GM18520 (cell line): ENCODE measurements at regions not wholly inside any gene's neighbourhood (a gene's known extent, or its start where the extent isn't known, plus 50 kb on each side); places are given as distances from the start of the nearest gene placed in this dataset.
"Not testable (repeated sequence)": the region's sequence is repeated elsewhere in the genome, so short reads cannot be mapped to it uniquely, and the experiment has no call there.

Source experiments
- ATAC-seq: cut with Tn5 transposase; IDR thresholded peaks from one replicate; pipeline ENCODE4 v1.9.1; 2021; ENCODE audit not compliant: unreplicated experiment

GRCh38 chr5:116945613-116946382, 371.2 kb upstream of the SEMA6A start:
- not testable (repeated sequence) for ATAC-seq

- no peak for ATAC-seq
Observed at GRCh38 chr5:116944183-116944582, 369.6 kb upstream of the SEMA6A start.

- ATAC-seq = no peak
Observed at GRCh38 chr5:116942622-116943021, 368.0 kb upstream of the SEMA6A start.

GRCh38 chr5:116939641-116940040, 365.0 kb upstream of the SEMA6A start:
- ATAC-seq = no peak

GRCh38 chr5:116938488-116938887, 363.9 kb upstream of the SEMA6A start:
- ATAC-seq = no peak

GRCh38 chr5:116935561-116936162, 361.0 kb upstream of the SEMA6A start:
- ATAC-seq = no peak

- ATAC-seq = no peak
Observed at GRCh38 chr5:116930616-116931015, 356.0 kb upstream of the SEMA6A start.

GRCh38 chr5:116923344-116923743, 348.7 kb upstream of the SEMA6A start:
- no peak for ATAC-seq

- ATAC-seq = peak; percentile 98
Observed at GRCh38 chr5:116922532-116922931, 347.9 kb upstream of the SEMA6A start.

- no peak for ATAC-seq
Observed at GRCh38 chr5:116914869-116915504, 340.4 kb upstream of the SEMA6A start.

GRCh38 chr5:116912221-116912620, 337.6 kb upstream of the SEMA6A start:
- no peak for ATAC-seq

GRCh38 chr5:116911074-116911473, 336.5 kb upstream of the SEMA6A start:
- no peak for ATAC-seq

- peak; percentile 49 for ATAC-seq
Observed at GRCh38 chr5:116908537-116908936, 333.9 kb upstream of the SEMA6A start.

- ATAC-seq = peak; percentile 35
Observed at GRCh38 chr5:116905885-116906284, 331.3 kb upstream of the SEMA6A start.

- no peak for ATAC-seq
Observed at GRCh38 chr5:116900793-116901192, 326.2 kb upstream of the SEMA6A start.

GRCh38 chr5:116898917-116899316, 324.3 kb upstream of the SEMA6A start:
- ATAC-seq = peak; percentile 72

- no peak for ATAC-seq
Observed at GRCh38 chr5:116897291-116897690, 322.7 kb upstream of the SEMA6A start.

- ATAC-seq = no peak
Observed at GRCh38 chr5:116896001-116896400, 321.4 kb upstream of the SEMA6A start.

GRCh38 chr5:116892993-116893392, 318.4 kb upstream of the SEMA6A start:
- ATAC-seq = no peak

GRCh38 chr5:116887104-116887503, 312.5 kb upstream of the SEMA6A start:
- ATAC-seq = no peak

- peak; percentile 80 for ATAC-seq
Observed at GRCh38 chr5:116885825-116886224, 311.2 kb upstream of the SEMA6A start.

- ATAC-seq = no peak
Observed at GRCh38 chr5:116883875-116884274, 309.3 kb upstream of the SEMA6A start.
